NB4 (cell line): ENCODE measurements at regions not wholly inside any gene's neighbourhood (a gene's known extent, or its start where the extent isn't known, plus 50 kb on each side); places are given as distances from the start of the nearest gene placed in this dataset.

ENCODE experiments used
- CTCF ChIP-seq: IDR thresholded peaks from one replicate; pipeline ENCODE4 v1.5.1; 2012; ENCODE audit warnings: low read depth, low read length
- POLR2A ChIP-seq: IDR thresholded peaks from 2 replicates; pipeline ENCODE4 v1.6.1; 2011; ENCODE audit warnings: mild to moderate bottlenecking; ENCODE audit not compliant: insufficient read length; ENCODE audit errors: extremely low read depth

- TF ChIP-seq POLR2A (no peak), CTCF (no peak)
Observed at GRCh38 chr1:209403921-209404320, 179.6 kb upstream of the CAMK1G start.
